GM18519 (cell line): ENCODE measurements at regions not wholly inside any gene's neighbourhood (a gene's known extent, or its start where the extent isn't known, plus 50 kb on each side); places are given as distances from the start of the nearest gene placed in this dataset.

Experiments used
- ATAC-seq: cut with Tn5 transposase; IDR thresholded peaks from one replicate; pipeline ENCODE4 v1.9.1; 2021; ENCODE audit warnings: mild to moderate bottlenecking, moderate library complexity; ENCODE audit not compliant: unreplicated experiment, low FRiP score

- no peak for ATAC-seq
These were observed 440.5 kb downstream of the NR2F2 start for GRCh38 chr15:96771035-96771434.

GRCh38 chr15:96774216-96774615, 443.7 kb downstream of the NR2F2 start:
- no peak for ATAC-seq

GRCh38 chr15:96783746-96784145, 453.2 kb downstream of the NR2F2 start:
- ATAC-seq, result no peak

- no peak for ATAC-seq
These were observed 459.5 kb downstream of the NR2F2 start for GRCh38 chr15:96790004-96790403.

- no peak for ATAC-seq
These were observed 461.7 kb downstream of the NR2F2 start for GRCh38 chr15:96792216-96792615.

- ATAC-seq, result no peak
These were observed 466.3 kb downstream of the NR2F2 start for GRCh38 chr15:96796841-96797240.

GRCh38 chr15:96801576-96802150, 471.2 kb downstream of the NR2F2 start:
- ATAC-seq, result no peak

GRCh38 chr15:96802611-96803255, 472.2 kb downstream of the NR2F2 start:
- no peak for ATAC-seq

- ATAC-seq, result no peak
These were observed 474.3 kb downstream of the NR2F2 start for GRCh38 chr15:96804754-96805153.

- ATAC-seq, result no peak
These were observed 476.9 kb downstream of the NR2F2 start for GRCh38 chr15:96807361-96807760.

GRCh38 chr15:96817900-96818299, 487.4 kb downstream of the NR2F2 start:
- no peak for ATAC-seq

- ATAC-seq, result no peak
These were observed 488.4 kb downstream of the NR2F2 start for GRCh38 chr15:96818861-96819260.

GRCh38 chr15:96827981-96828380, 497.5 kb downstream of the NR2F2 start:
- ATAC-seq, result no peak

GRCh38 chr15:96837241-96837970, 506.9 kb downstream of the NR2F2 start:
- ATAC-seq, result no peak

- no peak for ATAC-seq
These were observed 507.6 kb downstream of the NR2F2 start for GRCh38 chr15:96838081-96838480.

GRCh38 chr15:96849271-96849900, 518.9 kb downstream of the NR2F2 start:
- no peak for ATAC-seq

- ATAC-seq, result no peak
These were observed 521.1 kb downstream of the NR2F2 start for GRCh38 chr15:96851613-96852012.

- no peak for ATAC-seq
These were observed 528.2 kb downstream of the NR2F2 start for GRCh38 chr15:96858694-96859093.

- ATAC-seq, result no peak
These were observed 530.2 kb downstream of the NR2F2 start for GRCh38 chr15:96860741-96861140.

- no peak for ATAC-seq
These were observed 537.5 kb downstream of the NR2F2 start for GRCh38 chr15:96867992-96868391.

GRCh38 chr15:96869122-96869521, 538.6 kb downstream of the NR2F2 start:
- no peak for ATAC-seq
